ENCODE measurements at regions not wholly inside any gene's neighbourhood (a gene's known extent, or its start where the extent isn't known, plus 50 kb on each side); places are given as distances from the start of the nearest gene placed in this dataset.

- TF ChIP-seq, protein P1, sequence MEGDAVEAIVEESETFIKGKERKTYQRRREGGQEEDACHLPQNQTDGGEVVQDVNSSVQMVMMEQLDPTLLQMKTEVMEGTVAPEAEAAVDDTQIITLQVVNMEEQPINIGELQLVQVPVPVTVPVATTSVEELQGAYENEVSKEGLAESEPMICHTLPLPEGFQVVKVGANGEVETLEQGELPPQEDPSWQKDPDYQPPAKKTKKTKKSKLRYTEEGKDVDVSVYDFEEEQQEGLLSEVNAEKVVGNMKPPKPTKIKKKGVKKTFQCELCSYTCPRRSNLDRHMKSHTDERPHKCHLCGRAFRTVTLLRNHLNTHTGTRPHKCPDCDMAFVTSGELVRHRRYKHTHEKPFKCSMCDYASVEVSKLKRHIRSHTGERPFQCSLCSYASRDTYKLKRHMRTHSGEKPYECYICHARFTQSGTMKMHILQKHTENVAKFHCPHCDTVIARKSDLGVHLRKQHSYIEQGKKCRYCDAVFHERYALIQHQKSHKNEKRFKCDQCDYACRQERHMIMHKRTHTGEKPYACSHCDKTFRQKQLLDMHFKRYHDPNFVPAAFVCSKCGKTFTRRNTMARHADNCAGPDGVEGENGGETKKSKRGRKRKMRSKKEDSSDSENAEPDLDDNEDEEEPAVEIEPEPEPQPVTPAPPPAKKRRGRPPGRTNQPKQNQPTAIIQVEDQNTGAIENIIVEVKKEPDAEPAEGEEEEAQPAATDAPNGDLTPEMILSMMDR (IDR thresholded peaks at IDR 0.05; ENCODE audit: borderline replicate concordance, extremely low read depth, low read length, poor library complexity, severe bottlenecking): no peak
- no peak for TF ChIP-seq EZH2 (IDR thresholded peaks at IDR 0.05; ENCODE audit: borderline replicate concordance, low read depth, low read length, severe bottlenecking)
Measured at GRCh38 chrX:112211459-112211858, 128.9 kb upstream of the TRPC5 start.
